D341Med (cell line): ENCODE measurements at regions not wholly inside any gene's neighbourhood (a gene's known extent, or its start where the extent isn't known, plus 50 kb on each side); places are given as distances from the start of the nearest gene placed in this dataset.
"Not testable (repeated sequence)": the region's sequence is repeated elsewhere in the genome, so short reads cannot be mapped to it uniquely, and the experiment has no call there.

ENCODE experiments used
- DNase-seq: peaks from one replicate; pipeline ENCODE4 v3.0.0; 2012; ENCODE audit warnings: low spot score

GRCh38 chr16:64362193-64362592, 759.7 kb downstream of the CDH11 start:
- no peak for DNase-seq

GRCh38 chr16:64361753-64362152, 760.1 kb downstream of the CDH11 start:
- no peak for DNase-seq

GRCh38 chr16:64358291-64358690, 763.6 kb downstream of the CDH11 start:
- DNase-seq, result no peak

GRCh38 chr16:64356267-64356666, 765.6 kb downstream of the CDH11 start:
- no peak for DNase-seq

GRCh38 chr16:64352246-64352645, 769.6 kb downstream of the CDH11 start:
- no peak for DNase-seq

- DNase-seq, result no peak
Measured at GRCh38 chr16:64351121-64351520, 770.7 kb downstream of the CDH11 start.

- DNase-seq, result no peak
Measured at GRCh38 chr16:64346080-64346479, 775.8 kb downstream of the CDH11 start.

- DNase-seq, result no peak
Measured at GRCh38 chr16:64345142-64345541, 776.7 kb downstream of the CDH11 start.

- DNase-seq, result not testable (repeated sequence)
Measured at GRCh38 chr16:64343820-64344443, 777.9 kb downstream of the CDH11 start.

GRCh38 chr16:64343061-64343819, 778.6 kb downstream of the CDH11 start:
- no peak for DNase-seq

GRCh38 chr16:64341336-64341735, 780.5 kb downstream of the CDH11 start:
- not testable (repeated sequence) for DNase-seq

- DNase-seq, result no peak
Measured at GRCh38 chr16:64339052-64339770, 782.7 kb downstream of the CDH11 start.

- DNase-seq, result no peak
Measured at GRCh38 chr16:64321881-64322280, 800.0 kb downstream of the CDH11 start.

- no peak for DNase-seq
Measured at GRCh38 chr16:64321066-64321465, 800.8 kb downstream of the CDH11 start.

GRCh38 chr16:64317601-64318000, 804.3 kb downstream of the CDH11 start:
- no peak for DNase-seq

GRCh38 chr16:64313726-64314125, 808.1 kb downstream of the CDH11 start:
- no peak for DNase-seq

GRCh38 chr16:64312980-64313379, 808.9 kb downstream of the CDH11 start:
- no peak for DNase-seq

GRCh38 chr16:64312292-64312691, 809.6 kb downstream of the CDH11 start:
- DNase-seq, result no peak

- no peak for DNase-seq
Measured at GRCh38 chr16:64311241-64311640, 810.6 kb downstream of the CDH11 start.

- no peak for DNase-seq
Measured at GRCh38 chr16:64309398-64310110, 812.3 kb downstream of the CDH11 start.

GRCh38 chr16:64308721-64309120, 813.1 kb downstream of the CDH11 start:
- DNase-seq, result no peak

GRCh38 chr16:64307431-64307830, 814.4 kb downstream of the CDH11 start:
- DNase-seq, result no peak
